ENCODE measurements at regions not wholly inside any gene's neighbourhood (a gene's known extent, or its start where the extent isn't known, plus 50 kb on each side); places are given as distances from the start of the nearest gene placed in this dataset.

GRCh38 chr5:165310031-165310430 lies 1804.6 kb downstream of the MAT2B start:
- Histone ChIP-seq H3K27ac (no peak overlapping the region), H3K27me3 (no peaks in the 10 kb centered on the region), H3K4me1 (no peaks in the 10 kb centered on the region), H3K9me3 (no peaks in the 10 kb centered on the region), H3K36me3 (no peaks in the 10 kb centered on the region), H3K4me3 (no peak overlapping the region)
- no peak for TF ChIP-seq CTCF (IDR thresholded peaks at IDR 0.05 in 4 of 5, conservative IDR thresholded peaks at IDR 0.05 in 1 of 5)
- no peak for TF ChIP-seq POLR2A (IDR thresholded peaks at IDR 0.05)
- ATAC-seq (no peak), DNase-seq (no peak)
- in situ Hi-C loops (cut with MboI; ENCODE audit: low sequenced_read_pairs in 4 of 4) (no loop called here), intact Hi-C loops (cut with DNase I; ENCODE audit: low total_unique reads) (no loop called here)

GRCh38 chr5:165321912-165322311 lies 1816.5 kb downstream of the MAT2B start:
- Histone ChIP-seq H3K36me3 (no peaks in the 10 kb centered on the region), H3K27ac (no peak overlapping the region), H3K27me3 (no peaks in the 10 kb centered on the region), H3K9me3 (no peaks in the 10 kb centered on the region), H3K4me1 (no peaks in the 10 kb centered on the region), H3K4me3 (no peak overlapping the region)
- ATAC-seq = no peak
- intact Hi-C loops (cut with DNase I; ENCODE audit: low total_unique reads) = no loop called here
- TF ChIP-seq CTCF (IDR thresholded peaks at IDR 0.05 in 4 of 5, conservative IDR thresholded peaks at IDR 0.05 in 1 of 5) (no peak), POLR2A (IDR thresholded peaks at IDR 0.05) (no peak)
- no peak for DNase-seq
- in situ Hi-C loops (cut with MboI; ENCODE audit: low sequenced_read_pairs in 4 of 4) = no loop called here

- intact Hi-C loops (cut with DNase I; ENCODE audit: low total_unique reads) (no loop called here), in situ Hi-C loops (cut with MboI; ENCODE audit: low sequenced_read_pairs in 4 of 4) (no loop called here)
- TF ChIP-seq CTCF (IDR thresholded peaks at IDR 0.05 in 4 of 5, conservative IDR thresholded peaks at IDR 0.05 in 1 of 5) = no peak
- TF ChIP-seq POLR2A (IDR thresholded peaks at IDR 0.05) = no peak
- Histone ChIP-seq H3K27ac (no peak overlapping the region), H3K9me3 (no peaks in the 10 kb centered on the region), H3K4me3 (no peak overlapping the region), H3K27me3 (no peaks in the 10 kb centered on the region), H3K4me1 (no peaks in the 10 kb centered on the region), H3K36me3 (no peaks in the 10 kb centered on the region)
- DNase-seq (no peak), ATAC-seq (no peak)
These were observed 1819.8 kb downstream of the MAT2B start for GRCh38 chr5:165325221-165325620.

GRCh38 chr5:165327631-165328030 lies 1822.2 kb downstream of the MAT2B start:
- Histone ChIP-seq H3K27me3 (no peaks in the 10 kb centered on the region), H3K9me3 (no peaks in the 10 kb centered on the region), H3K4me1 (no peaks in the 10 kb centered on the region), H3K36me3 (no peaks in the 10 kb centered on the region), H3K4me3 (no peak overlapping the region), H3K27ac (no peak overlapping the region)
- no peak for TF ChIP-seq POLR2A (IDR thresholded peaks at IDR 0.05)
- no peak for TF ChIP-seq CTCF (IDR thresholded peaks at IDR 0.05 in 4 of 5, conservative IDR thresholded peaks at IDR 0.05 in 1 of 5)
- ATAC-seq (no peak), DNase-seq (no peak)
- intact Hi-C loops (cut with DNase I; ENCODE audit: low total_unique reads) (no loop called here), in situ Hi-C loops (cut with MboI; ENCODE audit: low sequenced_read_pairs in 4 of 4) (no loop called here)

GRCh38 chr5:165328846-165329245 lies 1823.4 kb downstream of the MAT2B start:
- no peaks in the 10 kb centered on the region for H3K36me3 ChIP-seq
- intact Hi-C loops (cut with DNase I; ENCODE audit: low total_unique reads) = no loop called here

More at GRCh38 chr5:165328846-165329245, 1823.4 kb downstream of the MAT2B start:
- DNase-seq = no peak
- Histone ChIP-seq H3K9me3 (no peaks in the 10 kb centered on the region), H3K27ac (no peak overlapping the region), H3K27me3 (no peaks in the 10 kb centered on the region), H3K4me3 (no peak overlapping the region), H3K4me1 (no peaks in the 10 kb centered on the region)
- in situ Hi-C loops (cut with MboI; ENCODE audit: low sequenced_read_pairs in 4 of 4) = no loop called here
- ATAC-seq = no peak
- TF ChIP-seq CTCF (IDR thresholded peaks at IDR 0.05 in 4 of 5, conservative IDR thresholded peaks at IDR 0.05 in 1 of 5) (no peak), POLR2A (IDR thresholded peaks at IDR 0.05) (no peak)

Measured in gastrocnemius medialis (tissue), 4 donors.